H1 (cell line): ENCODE measurements at regions not wholly inside any gene's neighbourhood (a gene's known extent, or its start where the extent isn't known, plus 50 kb on each side); places are given as distances from the start of the nearest gene placed in this dataset.
A peak's percentile ranks its signal among the peaks of the same experiment; 100 is the strongest.

Experiments used
- CTCF ChIA-PET: fragments of 300-600 bp; sonication (Branson Sonifier 250); formaldehyde crosslinking; loops from one replicate; lab custom pipeline; 2021; ENCODE audit not compliant: partially characterized antibody; lab: Charles Lee
- POLR2A ChIA-PET: fragments of 300-600 bp; sonication (Branson Sonifier 250); formaldehyde crosslinking; loops from one replicate; lab custom pipeline; 2021; ENCODE audit warnings: inconsistent platforms; ENCODE audit not compliant: partially characterized antibody; lab: Charles Lee
- DNase-seq, 2 experiments: peaks; one replicate each; pipeline versions ENCODE4 v3.0.0 to v3.0.0-alpha.2; 2010 to 2022; ENCODE audit warnings: low spot score in 2 of 2, low read depth in 1 of 2, mixed read lengths in 1 of 2
- FAIRE-seq: peaks from 2 replicates; lab custom pipeline; 2011; peaks lifted over from hg19 to GRCh38; lab: Jason Lieb, UNC
- H2AFZ ChIP-seq: 2 replicates; pipeline ENCODE4 v1.8.1; 2012; ENCODE audit warnings: low read length, inconsistent platforms
- H2AK5ac ChIP-seq: 2 replicates; pipeline ENCODE4 v1.6.1; 2013; ENCODE audit warnings: low read depth, low read length
- H2BK120ac ChIP-seq: replicated peaks from 2 replicates; pipeline ENCODE3; 2013; ENCODE audit warnings: low read depth, low read length, inconsistent platforms
- H2BK12ac ChIP-seq: 2 replicates; pipeline ENCODE4 v1.6.1; 2013; ENCODE audit warnings: low read depth, low read length
- H2BK15ac ChIP-seq: 2 replicates; pipeline ENCODE4 v1.6.1; 2013; ENCODE audit warnings: low read length
- H2BK20ac ChIP-seq: 2 replicates; pipeline ENCODE4 v1.6.1; 2013; ENCODE audit warnings: low read length
- H2BK5ac ChIP-seq: 2 replicates; pipeline ENCODE4 v1.6.1; 2013; ENCODE audit warnings: low read depth, low read length
- H3K14ac ChIP-seq: 2 replicates; pipeline ENCODE4 v1.6.1; 2013; ENCODE audit warnings: inconsistent platforms; ENCODE audit not compliant: insufficient read length
- H3K18ac ChIP-seq: 2 replicates; pipeline ENCODE4 v1.6.1; 2013; ENCODE audit warnings: low read length; ENCODE audit errors: extremely low read depth
- H3K23ac ChIP-seq: 2 replicates; pipeline ENCODE4 v1.6.1; 2013; ENCODE audit warnings: inconsistent platforms; ENCODE audit not compliant: insufficient read length
- H3K23me2 ChIP-seq: 2 replicates; pipeline ENCODE4 v1.6.1; 2013; ENCODE audit warnings: low read depth, low read length
- H3K27ac ChIP-seq: 2 replicates; pipeline ENCODE4 v1.6.1; 2011; ENCODE audit warnings: low read depth, low read length, inconsistent platforms
- H3K27me3 ChIP-seq, 4 experiments: replicated peaks in 1 of 4; 1 replicate in 1 of 4; 2 replicates in 3 of 4; pipeline versions ENCODE4 v1.6.1 to v1.8.1; 2011 to 2013; ENCODE audit warnings: low read length in 3 of 4, mild to moderate bottlenecking in 3 of 4, inconsistent platforms in 2 of 4, mixed read lengths in 2 of 4, moderate library complexity in 1 of 4; ENCODE audit not compliant: control insufficient read depth in 3 of 4, insufficient read depth in 3 of 4; ENCODE audit errors: extremely low read depth in 1 of 4
- H3K36me3 ChIP-seq, 4 experiments: 2 replicates each; pipeline versions ENCODE4 v1.6.1 to v1.8.1; 2011 to 2013; ENCODE audit warnings: mild to moderate bottlenecking in 4 of 4, low read length in 3 of 4, moderate library complexity in 2 of 4, control low read depth in 1 of 4, inconsistent platforms in 1 of 4; ENCODE audit not compliant: insufficient read depth in 4 of 4, control insufficient read depth in 2 of 4
- H3K4ac ChIP-seq: replicated peaks from 2 replicates; pipeline ENCODE3; 2013; ENCODE audit warnings: low read length, low read depth, mixed read lengths, inconsistent platforms; ENCODE audit not compliant: insufficient read length
- H3K4me1 ChIP-seq, 4 experiments: replicated peaks in 1 of 4; 1 replicate in 1 of 4; 2 replicates in 3 of 4; pipeline versions ENCODE4 v1.6.1 to v1.8.1; 2011 to 2013; ENCODE audit warnings: low read length in 3 of 4, inconsistent platforms in 2 of 4, mixed read lengths in 1 of 4; ENCODE audit not compliant: insufficient read depth in 4 of 4, control insufficient read depth in 3 of 4
- H3K4me2 ChIP-seq, 2 experiments: 2 replicates each; pipeline versions ENCODE4 v1.6.1 to v1.8.1; 2011 to 2013; ENCODE audit warnings: low read depth in 2 of 2, low read length in 2 of 2, control low read depth in 1 of 2, inconsistent platforms in 1 of 2, mild to moderate bottlenecking in 1 of 2; ENCODE audit not compliant: insufficient read depth in 1 of 2
- H3K4me3 ChIP-seq, 4 experiments: fragments of 200-600, 300-600 bp in 1 of 4; sonication (generic), shearing (Covaris generic), sonication (Bioruptor Twin) in 1 of 4; 2 replicates each; pipeline versions ENCODE4 v1.5.1 to v1.8.1; 2011 to 2016; ENCODE audit warnings: low read length in 4 of 4, low read depth in 3 of 4, control low read depth in 2 of 4, inconsistent platforms in 2 of 4, mild to moderate bottlenecking in 2 of 4, mixed read lengths in 1 of 4, moderate library complexity in 1 of 4; ENCODE audit not compliant: insufficient read depth in 2 of 4; ENCODE audit errors: extremely low read depth in 1 of 4
- H3K56ac ChIP-seq: replicated peaks from 2 replicates; pipeline ENCODE3; 2013; ENCODE audit warnings: low read depth, mild to moderate bottlenecking, mixed read lengths, low read length, inconsistent platforms; ENCODE audit not compliant: insufficient read length
- H3K79me1 ChIP-seq: 2 replicates; pipeline ENCODE4 v1.6.1; 2013; ENCODE audit warnings: low read depth, low read length, control low read depth
- H3K79me2 ChIP-seq, 2 experiments: 2 replicates each; pipeline versions ENCODE4 v1.6.1 to v1.8.1; 2012 to 2013; ENCODE audit warnings: low read length in 2 of 2, mild to moderate bottlenecking in 2 of 2, inconsistent platforms in 1 of 2; ENCODE audit not compliant: insufficient read depth in 2 of 2, control insufficient read depth in 1 of 2
- H3K9ac ChIP-seq, 4 experiments: replicated peaks in 1 of 4; 1 replicate in 1 of 4; 2 replicates in 3 of 4; pipeline versions ENCODE4 v1.6.1 to v1.8.1; 2011 to 2013; ENCODE audit warnings: low read depth in 3 of 4, low read length in 3 of 4, control low read depth in 2 of 4, mild to moderate bottlenecking in 2 of 4, moderate library complexity in 2 of 4, inconsistent platforms in 1 of 4; ENCODE audit errors: extremely low read depth in 1 of 4
- H3K9me3 ChIP-seq, 2 experiments: 2 replicates each; pipeline versions ENCODE4 v1.6.1 to v1.8.1; 2012 to 2013; ENCODE audit warnings: mild to moderate bottlenecking in 2 of 2, moderate library complexity in 2 of 2, control low read depth in 1 of 2, inconsistent platforms in 1 of 2, low read depth in 1 of 2, low read length in 1 of 2, mixed read lengths in 1 of 2; ENCODE audit not compliant: insufficient read depth in 2 of 2
- H4K20me1 ChIP-seq, 2 experiments: replicated peaks in 1 of 2; 2 replicates each; pipeline versions ENCODE3 to v1.8.1; 2011 to 2013; ENCODE audit warnings: inconsistent platforms in 2 of 2, low read length in 2 of 2, mild to moderate bottlenecking in 1 of 2; ENCODE audit not compliant: insufficient read depth in 2 of 2, control insufficient read depth in 1 of 2
- H4K5ac ChIP-seq: 2 replicates; pipeline ENCODE4 v1.6.1; 2013; ENCODE audit warnings: low read length, low read depth, mixed read lengths, inconsistent platforms; ENCODE audit not compliant: insufficient read length
- H4K8ac ChIP-seq: 2 replicates; pipeline ENCODE4 v1.8.0; 2013; ENCODE audit warnings: mild to moderate bottlenecking, moderate library complexity, low read length, inconsistent platforms; ENCODE audit not compliant: insufficient read depth; ENCODE audit errors: extremely low read depth
- H4K91ac ChIP-seq: replicated peaks from 2 replicates; pipeline ENCODE3; 2013; ENCODE audit warnings: low read length, mixed read lengths, inconsistent platforms; ENCODE audit not compliant: insufficient read length
- BACH1 ChIP-seq: IDR thresholded peaks from 2 replicates; pipeline ENCODE4 v1.6.1; 2012; ENCODE audit warnings: low read length, improper control_type of control experiment
- CHD2 ChIP-seq: IDR thresholded peaks from 2 replicates; pipeline ENCODE4 v1.6.1; 2012; ENCODE audit warnings: low read length, improper control_type of control experiment
- CREB1 ChIP-seq: IDR thresholded peaks from 2 replicates; pipeline ENCODE4 v1.6.1; 2012; ENCODE audit warnings: inconsistent platforms
- HDAC2 ChIP-seq, 2 experiments: fragments of 300-600 bp in 1 of 2; sonication (generic) in 1 of 2; IDR thresholded peaks; 2 replicates each; pipeline ENCODE4 v1.6.1; 2011 to 2012; ENCODE audit warnings: low read depth in 2 of 2, low read length in 2 of 2, mild to moderate bottlenecking in 2 of 2, moderate library complexity in 2 of 2, borderline replicate concordance in 1 of 2, inconsistent platforms in 1 of 2
- JUND ChIP-seq: IDR thresholded peaks from 2 replicates; pipeline ENCODE4 v1.6.1; 2011; ENCODE audit warnings: mild to moderate bottlenecking, improper control_type of control experiment, low read length
- NRF1 ChIP-seq: IDR thresholded peaks from 2 replicates; pipeline ENCODE4 v1.6.1; 2011; ENCODE audit warnings: mild to moderate bottlenecking, low read depth, low read length, improper control_type of control experiment
- PHF8 ChIP-seq: fragments of 200-600 bp; sonication (generic); conservative IDR thresholded peaks from 2 replicates; pipeline ENCODE4 v1.7.1; 2012; ENCODE audit warnings: low read depth, mild to moderate bottlenecking, inconsistent platforms, low read length, moderate library complexity
- SIX5 ChIP-seq: IDR thresholded peaks from 2 replicates; pipeline ENCODE4 v1.6.1; 2011; ENCODE audit warnings: mild to moderate bottlenecking, low read depth, low read length
- SP1 ChIP-seq: IDR thresholded peaks from 2 replicates; pipeline ENCODE4 v1.6.1; 2011; ENCODE audit warnings: low read depth, low read length
- SP4 ChIP-seq: IDR thresholded peaks from 2 replicates; pipeline ENCODE4 v1.6.1; 2012; ENCODE audit warnings: low read length, inconsistent platforms
- SRF ChIP-seq: IDR thresholded peaks from 2 replicates; pipeline ENCODE4 v1.6.1; 2011; ENCODE audit warnings: mild to moderate bottlenecking, low read depth, low read length, moderate library complexity
- TCF12 ChIP-seq: IDR thresholded peaks from 2 replicates; pipeline ENCODE4 v1.6.1; 2011; ENCODE audit warnings: low read depth, mild to moderate bottlenecking, low read length
- WGBS, 2 experiments: shearing (Covaris generic) in 1 of 2; methylation state at CpG; one replicate each; pipeline versions ENCODE4 v1.1.6 to v1.1.7; 2013 to 2015; ENCODE audit warnings: low lambda C conversion rate in 2 of 2, mixed read lengths in 2 of 2, inconsistent platforms in 1 of 2, low coverage in 1 of 2, missing lambda C conversion rate in 1 of 2; ENCODE audit not compliant: insufficient replicate concordance in 2 of 2, insufficient coverage in 1 of 2, insufficient read length in 1 of 2; ENCODE audit errors: extremely low coverage in 1 of 2, missing lambda C conversion rate in 1 of 2; 5-methylcytosine and 5-hydroxymethylcytosine counted together

DNA sequence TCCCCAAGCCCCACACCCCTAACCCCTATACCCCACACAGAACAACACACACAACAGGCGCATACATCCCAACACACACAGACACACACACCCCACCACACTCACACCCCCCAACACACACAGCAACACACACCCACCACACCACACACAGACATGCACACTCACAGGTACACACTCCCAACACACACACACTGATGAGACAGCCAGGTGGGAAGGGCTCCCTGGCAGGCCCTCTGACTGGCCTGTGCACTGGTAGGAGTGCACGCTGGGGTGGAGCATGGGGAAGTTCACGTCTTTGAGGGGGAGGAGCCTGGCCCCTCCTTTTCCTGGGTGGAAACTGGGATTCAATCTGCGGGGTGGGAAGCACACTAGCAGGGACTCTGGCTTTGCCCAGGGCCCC lies 116.7 kb downstream of the RHOU start:
- POLR2A ChIA-PET = no interaction called here
- Histone ChIP-seq H3K23me2 (peaks cover 2% of the 10 kb centered on the region; the same call in 1 of the 2 replicates), H3K4me3 (no peak overlapping the region), H3K9me3 (no peaks in the 10 kb centered on the region), H4K20me1 (no peaks in the 10 kb centered on the region), H3K4ac (no peak overlapping the region), H4K5ac (no peak overlapping the region), H2BK15ac (peak overlapping the region; percentile 40; the same call in 1 of the 2 replicates), H2BK120ac (no peak overlapping the region), H3K4me1 (peaks cover 4 to 23% (median 18%) of the 10 kb centered on the region in 4 experiments), H3K56ac (no peak overlapping the region), H3K36me3 (peaks cover 0 to 3% (median 0%) of the 10 kb centered on the region in 4 experiments; a peak in 1 of 8 replicates), H2AK5ac (no peak overlapping the region; the same call in 1 of the 2 replicates), H2BK12ac (peak overlapping the region; percentile 96; the same call in 1 of the 2 replicates), H3K79me2 (no peaks in the 10 kb centered on the region), H3K27ac (no peak overlapping the region), H3K23ac (no peak overlapping the region), H3K4me2 (0 out of 4 replicates have a peak overlapping the region, but pooled peaks of 1 of the 2 experiments have one; percentile 3), H4K91ac (peak overlapping the region; percentile 99), H2BK5ac (peak overlapping the region; percentile 73), H3K18ac (peak overlapping the region; percentile 51; the same call in 1 of the 2 replicates), H3K27me3 (no peaks in the 10 kb centered on the region), H2AFZ (no peak overlapping the region), H2BK20ac (peak overlapping the region; percentile 95), H3K79me1 (no peaks in the 10 kb centered on the region), H3K9ac (no peak overlapping the region), H3K14ac (no peak overlapping the region), H4K8ac (no peak overlapping the region)
- DNase-seq (no peak), FAIRE-seq (no peak)
- TF ChIP-seq BACH1 (no peak), SP4 (no peak), HDAC2 (IDR thresholded peaks at IDR 0.05; ENCODE audit: borderline replicate concordance in 1 of 2, low read depth in 2 of 2, low read length in 2 of 2) (no peak), CREB1 (no peak), PHF8 (no peak), CHD2 (no peak), TCF12 (no peak), NRF1 (no peak), SIX5 (no peak), SRF (no peak), JUND (no peak), SP1 (no peak)
- 70% methylated on average over 4 of the region's 4 CpGs; no CpG with 5 or more reads in 1 of the 2 experiments for WGBS, 2 experiments
- CTCF ChIA-PET = no interaction called here
